GM23338 (cell line): ENCODE measurements at regions not wholly inside any gene's neighbourhood (a gene's known extent, or its start where the extent isn't known, plus 50 kb on each side); places are given as distances from the start of the nearest gene placed in this dataset.

Experiments
- ATAC-seq: fragments of 200-7000 bp; cut with Tn5 transposase; 3 replicates; pipeline ENCODE4 v1.9.1; 2020
- DNase-seq: peaks from one replicate; pipeline ENCODE4 v3.0.0-alpha.2; 2015; ENCODE audit warnings: low spot score
- H2AFZ ChIP-seq: fragments of 200-600 bp; sonication (generic); 2 replicates; pipeline ENCODE4 v1.8.0; 2016; ENCODE audit warnings: antibody characterized with exemption, mild to moderate bottlenecking, moderate library complexity
- H3F3A ChIP-seq: fragments of 200-600 bp; sonication (generic); replicated peaks from 2 replicates; pipeline ENCODE4 v1.8.0; 2017; ENCODE audit warnings: antibody characterized with exemption, mixed run types, low read depth
- H3K27ac ChIP-seq: fragments of 200-600 bp; sonication (generic); 2 replicates; pipeline ENCODE4 v1.6.1; 2016; ENCODE audit warnings: low read depth
- H3K27me3 ChIP-seq: fragments of 200-600 bp; sonication (generic); 2 replicates; pipeline ENCODE4 v1.8.0; 2016; ENCODE audit warnings: mild to moderate bottlenecking, mixed run types, moderate library complexity; ENCODE audit not compliant: insufficient read depth
- H3K36me3 ChIP-seq: fragments of 200-600 bp; sonication (generic); 2 replicates; pipeline ENCODE4 v1.8.0; 2016; ENCODE audit warnings: mild to moderate bottlenecking; ENCODE audit not compliant: insufficient read depth
- H3K4me1 ChIP-seq: fragments of 200-600 bp; sonication (generic); 2 replicates; pipeline ENCODE4 v1.8.0; 2016; ENCODE audit warnings: mild to moderate bottlenecking, moderate library complexity; ENCODE audit not compliant: insufficient read depth
- H3K4me2 ChIP-seq: fragments of 200-600 bp; sonication (generic); 2 replicates; pipeline ENCODE4 v1.7.1; 2017; ENCODE audit warnings: mixed run types
- H3K4me3 ChIP-seq: fragments of 200-600 bp; sonication (generic); 2 replicates; pipeline ENCODE4 v1.6.1; 2016; ENCODE audit warnings: mixed run types
- H3K79me2 ChIP-seq: fragments of 200-600 bp; sonication (generic); replicated peaks from 2 replicates; pipeline ENCODE4 v1.8.0; 2017; ENCODE audit warnings: mild to moderate bottlenecking; ENCODE audit not compliant: insufficient read depth
- H3K9me2 ChIP-seq: fragments of 200-600 bp; sonication (generic); 2 replicates; pipeline ENCODE4 v1.8.0; 2017; ENCODE audit not compliant: insufficient read depth
- H4K20me1 ChIP-seq: fragments of 200-600 bp; sonication (generic); replicated peaks from 2 replicates; pipeline ENCODE4 v1.8.0; 2017; ENCODE audit warnings: mild to moderate bottlenecking; ENCODE audit not compliant: insufficient read depth
- H3K27ac Mint-ChIP-seq: 2 replicates; pipeline ENCODE4 v1.8.0; 2020; ENCODE audit warnings: inconsistent platforms, mild to moderate bottlenecking, moderate library complexity, mixed read lengths
- H3K27me3 Mint-ChIP-seq: 3 replicates; pipeline ENCODE4 v1.8.0; 2022; ENCODE audit warnings: low read depth, mild to moderate bottlenecking, moderate library complexity, mixed read lengths, inconsistent platforms; ENCODE audit not compliant: insufficient read depth, poor library complexity
- H3K36me3 Mint-ChIP-seq: 3 replicates; pipeline ENCODE4 v1.8.0; 2021; ENCODE audit warnings: low read depth, mild to moderate bottlenecking, inconsistent platforms, moderate library complexity, mixed read lengths
- H3K4me1 Mint-ChIP-seq: 3 replicates; pipeline ENCODE4 v1.8.0; 2020; ENCODE audit warnings: mild to moderate bottlenecking, inconsistent platforms, mixed read lengths
- H3K4me3 Mint-ChIP-seq: 3 replicates; pipeline ENCODE4 v1.8.0; 2021; ENCODE audit warnings: moderate library complexity, mild to moderate bottlenecking, inconsistent platforms, mixed read lengths
- H3K9me3 Mint-ChIP-seq: 3 replicates; pipeline ENCODE4 v1.8.0; 2020; ENCODE audit warnings: moderate library complexity, mild to moderate bottlenecking, inconsistent platforms, mixed read lengths
- CREB1 ChIP-seq: fragments of 250-450 bp; sonication (Bioruptor Pico); IDR thresholded peaks from 2 replicates; pipeline ENCODE4 v1.5.0; 2020; ENCODE audit warnings: low read depth, mild to moderate bottlenecking, moderate library complexity
- EZH2 ChIP-seq: fragments of 200-600 bp; sonication (generic); IDR thresholded peaks from one replicate; pipeline ENCODE4 v1.8.0; 2017; ENCODE audit warnings: antibody characterized with exemption, mild to moderate bottlenecking, low read depth; ENCODE audit not compliant: unreplicated experiment
- EZH2phosphoT487 ChIP-seq: fragments of 200-600 bp; sonication (generic); IDR thresholded peaks from one replicate; pipeline ENCODE4 v1.8.1; 2018; ENCODE audit warnings: antibody characterized with exemption; ENCODE audit not compliant: unreplicated experiment
- JUNB ChIP-seq: IDR thresholded peaks from one replicate; pipeline ENCODE4 v1.6.1; 2016; ENCODE audit warnings: antibody characterized with exemption; ENCODE audit not compliant: unreplicated experiment
- NANOG ChIP-seq: IDR thresholded peaks from 2 replicates; pipeline ENCODE4 v1.6.1; 2016; ENCODE audit warnings: antibody characterized with exemption, borderline replicate concordance
- POLR2AphosphoS5 ChIP-seq: IDR thresholded peaks from 2 replicates; pipeline ENCODE4 v1.6.1; 2016; ENCODE audit warnings: antibody characterized with exemption, low read depth
- REST ChIP-seq: IDR thresholded peaks from one replicate; pipeline ENCODE4 v1.6.1; 2018; ENCODE audit warnings: antibody characterized with exemption; ENCODE audit not compliant: unreplicated experiment
- STAT1 ChIP-seq: IDR thresholded peaks from one replicate; pipeline ENCODE4 v1.6.1; 2016; ENCODE audit warnings: antibody characterized with exemption; ENCODE audit not compliant: unreplicated experiment
- ZNF114 ChIP-seq: fragments of 250-450 bp; sonication (Bioruptor Pico); IDR thresholded peaks from 2 replicates; pipeline ENCODE4 v1.5.0; 2020; ENCODE audit warnings: mild to moderate bottlenecking, moderate library complexity
- ZNF331 ChIP-seq: fragments of 250-450 bp; sonication (Bioruptor Pico); IDR thresholded peaks from 2 replicates; pipeline ENCODE4 v1.5.0; 2020; ENCODE audit warnings: low read depth, mild to moderate bottlenecking, moderate library complexity
- ZNF462 ChIP-seq: fragments of 250-450 bp; sonication (Bioruptor Pico); IDR thresholded peaks from 2 replicates; pipeline ENCODE4 v1.5.0; 2020; ENCODE audit warnings: mild to moderate bottlenecking, moderate library complexity
- TF ChIP-seq, protein P1 (sequence below): IDR thresholded peaks from 2 replicates; pipeline ENCODE4 v1.6.1; 2016; ENCODE audit warnings: antibody characterized with exemption
- TF ChIP-seq, protein P2 (sequence below), 2 experiments: fragments of 200-600 bp in 1 of 2; sonication (generic) in 1 of 2; conservative IDR thresholded peaks; 2 replicates each; pipeline versions ENCODE4 v1.5.1 to v1.6.1; 2016 to 2017; ENCODE audit warnings: antibody characterized with exemption in 2 of 2, low read depth in 2 of 2, mild to moderate bottlenecking in 2 of 2, moderate library complexity in 1 of 2

DNA sequence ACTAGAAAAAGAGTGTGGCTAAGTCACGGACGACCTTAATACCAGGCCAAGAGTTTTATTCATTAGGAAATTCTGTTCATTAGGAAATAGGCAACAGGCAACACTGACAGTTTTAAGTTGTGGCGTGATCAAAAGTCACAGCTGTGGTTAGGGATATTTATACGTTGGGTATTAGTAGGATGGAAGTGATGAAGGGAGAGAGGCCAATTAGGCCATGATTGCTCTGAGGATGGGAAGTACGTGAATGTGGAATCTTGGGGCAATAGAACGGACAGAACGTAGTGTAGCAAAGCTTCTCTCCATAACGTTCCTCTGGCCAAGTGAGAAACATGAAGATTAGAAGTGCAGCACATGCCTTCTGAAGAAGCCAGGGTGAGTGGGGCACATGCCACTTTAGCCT, 290.1 kb upstream of the ZNF608 start:
- Histone ChIP-seq H3K79me2 (no peaks in the 10 kb centered on the region), H3F3A (no peaks in the 10 kb centered on the region), H3K4me2 (no peak overlapping the region), H3K4me3 (no peak overlapping the region), H2AFZ (no peak overlapping the region), H3K27me3 (no peaks in the 10 kb centered on the region), H3K4me1 (peaks cover 22% of the 10 kb centered on the region), H3K36me3 (no peaks in the 10 kb centered on the region), H3K27ac (no peak overlapping the region), H4K20me1 (no peaks in the 10 kb centered on the region), H3K9me2 (peaks cover 11% of the 10 kb centered on the region; the same call in 1 of the 2 replicates)
- no peak for ATAC-seq
- TF ChIP-seq ZNF114 (CRISPR knock-in tag) (no peak), ZNF331 (no peak), REST (no peak), NANOG (no peak), ZNF462 (no peak), EZH2 (no peak), STAT1 (no peak), POLR2AphosphoS5 (no peak), JUNB (no peak), EZH2phosphoT487 (no peak), CREB1 (CRISPR knock-in tag) (no peak)
- TF ChIP-seq, protein P1, sequence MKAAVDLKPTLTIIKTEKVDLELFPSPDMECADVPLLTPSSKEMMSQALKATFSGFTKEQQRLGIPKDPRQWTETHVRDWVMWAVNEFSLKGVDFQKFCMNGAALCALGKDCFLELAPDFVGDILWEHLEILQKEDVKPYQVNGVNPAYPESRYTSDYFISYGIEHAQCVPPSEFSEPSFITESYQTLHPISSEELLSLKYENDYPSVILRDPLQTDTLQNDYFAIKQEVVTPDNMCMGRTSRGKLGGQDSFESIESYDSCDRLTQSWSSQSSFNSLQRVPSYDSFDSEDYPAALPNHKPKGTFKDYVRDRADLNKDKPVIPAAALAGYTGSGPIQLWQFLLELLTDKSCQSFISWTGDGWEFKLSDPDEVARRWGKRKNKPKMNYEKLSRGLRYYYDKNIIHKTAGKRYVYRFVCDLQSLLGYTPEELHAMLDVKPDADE = no peak
- TF ChIP-seq, protein P2, sequence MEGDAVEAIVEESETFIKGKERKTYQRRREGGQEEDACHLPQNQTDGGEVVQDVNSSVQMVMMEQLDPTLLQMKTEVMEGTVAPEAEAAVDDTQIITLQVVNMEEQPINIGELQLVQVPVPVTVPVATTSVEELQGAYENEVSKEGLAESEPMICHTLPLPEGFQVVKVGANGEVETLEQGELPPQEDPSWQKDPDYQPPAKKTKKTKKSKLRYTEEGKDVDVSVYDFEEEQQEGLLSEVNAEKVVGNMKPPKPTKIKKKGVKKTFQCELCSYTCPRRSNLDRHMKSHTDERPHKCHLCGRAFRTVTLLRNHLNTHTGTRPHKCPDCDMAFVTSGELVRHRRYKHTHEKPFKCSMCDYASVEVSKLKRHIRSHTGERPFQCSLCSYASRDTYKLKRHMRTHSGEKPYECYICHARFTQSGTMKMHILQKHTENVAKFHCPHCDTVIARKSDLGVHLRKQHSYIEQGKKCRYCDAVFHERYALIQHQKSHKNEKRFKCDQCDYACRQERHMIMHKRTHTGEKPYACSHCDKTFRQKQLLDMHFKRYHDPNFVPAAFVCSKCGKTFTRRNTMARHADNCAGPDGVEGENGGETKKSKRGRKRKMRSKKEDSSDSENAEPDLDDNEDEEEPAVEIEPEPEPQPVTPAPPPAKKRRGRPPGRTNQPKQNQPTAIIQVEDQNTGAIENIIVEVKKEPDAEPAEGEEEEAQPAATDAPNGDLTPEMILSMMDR (conservative IDR thresholded peaks at IDR 0.05; ENCODE audit: low read depth in 2 of 2) = no peak
- Mint-ChIP-seq H3K27me3 (peaks cover 1% of the 10 kb centered on the region), H3K36me3 (no peaks in the 10 kb centered on the region), H3K9me3 (no peaks in the 10 kb centered on the region), H3K4me3 (no peak overlapping the region), H3K27ac (no peak overlapping the region), H3K4me1 (peaks cover 23% of the 10 kb centered on the region)
- DNase-seq = no peak
